BJ (cell line): ENCODE measurements at regions not wholly inside any gene's neighbourhood (a gene's known extent, or its start where the extent isn't known, plus 50 kb on each side); places are given as distances from the start of the nearest gene placed in this dataset.
"Not testable (repeated sequence)": the region's sequence is repeated elsewhere in the genome, so short reads cannot be mapped to it uniquely, and the experiment has no call there.

Experiments
- CTCF ChIA-PET: fragments of 350-600 bp; formaldehyde crosslinking; extraction: SDS; loops from one replicate; lab custom pipeline; 2021; ENCODE audit warnings: antibody characterized with exemption, inconsistent platforms; lab: Yijun Ruan, JAX
- POLR2A ChIA-PET: fragments of 300-600 bp; sonication (Branson Sonifier 250); formaldehyde crosslinking; extraction: SDS; loops from one replicate; lab custom pipeline; 2021; ENCODE audit warnings: antibody characterized with exemption; lab: Charles Lee
- DNase-seq: peaks from one replicate; pipeline ENCODE4 v3.0.0-alpha.2; 2011; ENCODE audit warnings: low read depth
- H3K27me3 ChIP-seq: 2 replicates; pipeline ENCODE4 v1.6.0; 2011; ENCODE audit warnings: low read length; ENCODE audit not compliant: control insufficient read depth, insufficient read depth
- H3K36me3 ChIP-seq: 2 replicates; pipeline ENCODE4 v1.5.1; 2011; ENCODE audit warnings: low read length; ENCODE audit not compliant: control insufficient read depth, insufficient read depth
- H3K4me3 ChIP-seq: 2 replicates; pipeline ENCODE4 v1.5.1; 2011; ENCODE audit warnings: low read depth, mild to moderate bottlenecking, control low read depth, low read length
- TF ChIP-seq, protein P1 (sequence below): IDR thresholded peaks from 2 replicates; pipeline ENCODE4 v1.5.1; 2011; ENCODE audit warnings: low read depth, mild to moderate bottlenecking, control low read depth, inconsistent platforms, low read length, moderate library complexity; ENCODE audit not compliant: insufficient read depth

DNA sequence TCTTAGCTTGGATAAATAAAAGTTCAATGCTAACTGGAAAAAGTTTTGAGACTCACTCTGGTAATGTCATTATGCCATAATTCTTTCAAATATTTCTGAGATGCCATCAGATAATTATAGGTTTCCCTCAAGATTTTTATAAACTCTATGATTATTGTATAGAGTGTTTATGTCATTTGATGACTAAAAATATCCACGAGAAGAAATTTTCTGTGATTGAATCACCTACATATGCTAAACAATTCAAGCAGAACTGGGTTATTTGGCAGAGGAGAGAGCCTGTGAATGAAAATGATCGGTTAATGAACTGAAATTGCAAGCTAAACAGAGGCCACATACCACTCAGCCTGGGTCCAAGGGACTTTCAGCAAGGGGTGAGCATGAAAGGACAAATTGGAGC is 92.6 kb upstream of the TSC22D1 start:
- TF ChIP-seq, protein P1, sequence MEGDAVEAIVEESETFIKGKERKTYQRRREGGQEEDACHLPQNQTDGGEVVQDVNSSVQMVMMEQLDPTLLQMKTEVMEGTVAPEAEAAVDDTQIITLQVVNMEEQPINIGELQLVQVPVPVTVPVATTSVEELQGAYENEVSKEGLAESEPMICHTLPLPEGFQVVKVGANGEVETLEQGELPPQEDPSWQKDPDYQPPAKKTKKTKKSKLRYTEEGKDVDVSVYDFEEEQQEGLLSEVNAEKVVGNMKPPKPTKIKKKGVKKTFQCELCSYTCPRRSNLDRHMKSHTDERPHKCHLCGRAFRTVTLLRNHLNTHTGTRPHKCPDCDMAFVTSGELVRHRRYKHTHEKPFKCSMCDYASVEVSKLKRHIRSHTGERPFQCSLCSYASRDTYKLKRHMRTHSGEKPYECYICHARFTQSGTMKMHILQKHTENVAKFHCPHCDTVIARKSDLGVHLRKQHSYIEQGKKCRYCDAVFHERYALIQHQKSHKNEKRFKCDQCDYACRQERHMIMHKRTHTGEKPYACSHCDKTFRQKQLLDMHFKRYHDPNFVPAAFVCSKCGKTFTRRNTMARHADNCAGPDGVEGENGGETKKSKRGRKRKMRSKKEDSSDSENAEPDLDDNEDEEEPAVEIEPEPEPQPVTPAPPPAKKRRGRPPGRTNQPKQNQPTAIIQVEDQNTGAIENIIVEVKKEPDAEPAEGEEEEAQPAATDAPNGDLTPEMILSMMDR = no peak
- CTCF ChIA-PET = interaction anchor here (0.6 kb wide), 1 partner anchor 58 kb away, joined by 3 read pairs; no protein-coding TSS in a partner anchor
- Histone ChIP-seq H3K36me3 (no peaks in the 10 kb centered on the region), H3K27me3 (no peaks in the 10 kb centered on the region), H3K4me3 (no peak overlapping the region)
- DNase-seq = no peak
- POLR2A ChIA-PET = no interaction called here

DNA sequence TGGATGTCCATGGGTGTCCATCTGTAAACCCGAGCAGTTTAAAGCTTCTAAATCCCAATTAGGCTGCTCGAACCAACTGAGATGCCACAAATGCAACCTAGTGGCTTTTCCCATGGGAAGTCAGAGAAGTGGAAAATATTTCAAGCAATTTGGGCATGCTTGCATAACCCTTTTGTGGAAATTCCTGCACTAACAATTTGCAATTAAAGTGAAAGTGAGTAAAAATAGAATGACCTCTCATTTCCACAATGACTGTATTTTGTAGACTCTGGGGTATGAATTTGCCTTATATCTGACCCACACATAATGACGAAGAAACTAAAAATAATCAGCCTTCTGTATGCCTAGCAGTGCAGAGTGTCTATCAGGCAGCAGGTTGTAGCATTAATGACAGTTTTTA is 91.8 kb upstream of the TSC22D1 start:
- Histone ChIP-seq H3K36me3 (no peaks in the 10 kb centered on the region), H3K4me3 (no peak overlapping the region), H3K27me3 (no peaks in the 10 kb centered on the region)
- TF ChIP-seq, protein P1 = no peak
- ChIA-PET POLR2A (no interaction called here), CTCF (interaction anchor here (0.6 to 1.3 kb wide), 4 partner anchors 57 to 197 kb away, joined by 3 to 5 read pairs (median 3); no protein-coding TSS in a partner anchor)
- DNase-seq = peak; percentile 41

DNA sequence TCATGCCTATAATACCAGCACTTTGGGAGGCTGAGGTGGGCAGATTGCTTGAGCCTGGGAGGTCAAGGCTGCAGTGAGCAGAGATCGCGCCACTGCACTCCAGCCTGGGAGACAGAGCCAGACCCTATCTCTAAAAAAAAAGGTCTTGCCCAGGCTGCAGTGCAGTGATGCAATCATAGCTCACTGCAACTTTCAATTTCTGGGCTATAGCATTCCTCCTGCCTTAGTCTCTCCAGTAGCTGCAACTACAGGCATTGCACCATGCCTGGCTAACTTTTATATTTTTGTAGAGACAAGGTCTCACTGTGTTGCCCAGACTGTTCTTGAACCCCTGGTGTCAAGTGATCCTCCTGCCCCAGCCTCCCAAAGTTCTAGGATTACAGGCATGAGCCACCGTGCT is 90.4 kb upstream of the TSC22D1 start:
- H3K4me3 ChIP-seq, H3K36me3 ChIP-seq, DNase-seq, H3K27me3 ChIP-seq: not testable (repeated sequence)
- POLR2A ChIA-PET = interaction anchor here (0.5 kb wide), 1 partner anchor 166 kb away, joined by 9 read pairs; no protein-coding TSS in a partner anchor
- CTCF ChIA-PET = interaction anchor here (1.1 to 1.3 kb wide), 2 partner anchors 92 to 185 kb away, joined by 3 to 5 read pairs; no protein-coding TSS in a partner anchor

DNA sequence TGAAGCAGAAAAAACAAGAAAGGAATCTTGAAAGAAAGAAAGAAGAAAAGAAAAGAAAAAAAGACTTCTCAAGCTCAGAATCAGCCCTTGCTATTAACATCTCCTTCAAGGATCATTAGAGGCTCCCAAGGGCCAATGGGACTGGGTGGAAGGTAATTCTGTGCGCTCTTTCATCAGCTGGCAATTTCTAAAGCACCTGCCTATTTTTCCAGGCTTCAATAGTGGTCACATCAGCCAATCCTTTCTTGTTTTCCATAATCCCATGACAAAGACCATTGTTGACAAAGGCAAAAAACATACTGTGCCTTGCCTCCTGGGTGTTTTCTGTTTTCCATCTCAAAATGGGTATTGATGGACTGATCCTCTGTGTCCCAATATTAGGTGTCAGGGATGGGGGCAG is 88.2 kb upstream of the TSC22D1 start:
- Histone ChIP-seq H3K36me3 (no peaks in the 10 kb centered on the region), H3K27me3 (no peaks in the 10 kb centered on the region), H3K4me3 (no peak overlapping the region)
- DNase-seq = no peak
- TF ChIP-seq, protein P1 = no peak
- POLR2A ChIA-PET = no interaction called here
- CTCF ChIA-PET = interaction anchor here (1.7 kb wide), 1 partner anchor 17 kb away, joined by 4 read pairs; no protein-coding TSS in a partner anchor

DNA sequence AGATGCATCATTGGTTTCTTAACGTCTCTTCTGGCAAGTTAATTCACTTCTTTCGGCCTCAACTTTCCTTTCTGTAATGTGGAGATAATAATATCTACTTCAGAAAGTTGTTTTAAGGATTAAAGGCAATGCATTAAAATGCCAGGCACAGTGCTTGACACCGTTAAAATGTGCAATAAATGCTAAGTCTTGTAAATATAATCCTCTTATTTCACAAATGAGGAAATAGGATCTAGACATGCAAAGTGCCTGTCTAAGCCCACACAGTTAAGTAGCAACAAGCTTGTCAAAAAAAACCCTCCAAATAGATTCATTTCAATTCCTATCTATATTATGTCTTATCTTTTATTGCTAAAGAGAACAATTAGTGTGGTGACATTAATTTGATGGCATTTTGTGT is 86.4 kb upstream of the TSC22D1 start:
- ChIA-PET POLR2A (no interaction called here), CTCF (interaction anchor here (0.6 kb wide), 1 partner anchor 15 kb away, joined by 3 read pairs; no protein-coding TSS in a partner anchor)
- TF ChIP-seq, protein P1 = no peak
- Histone ChIP-seq H3K4me3 (no peak overlapping the region), H3K27me3 (no peaks in the 10 kb centered on the region), H3K36me3 (no peaks in the 10 kb centered on the region)
- DNase-seq = no peak

DNA sequence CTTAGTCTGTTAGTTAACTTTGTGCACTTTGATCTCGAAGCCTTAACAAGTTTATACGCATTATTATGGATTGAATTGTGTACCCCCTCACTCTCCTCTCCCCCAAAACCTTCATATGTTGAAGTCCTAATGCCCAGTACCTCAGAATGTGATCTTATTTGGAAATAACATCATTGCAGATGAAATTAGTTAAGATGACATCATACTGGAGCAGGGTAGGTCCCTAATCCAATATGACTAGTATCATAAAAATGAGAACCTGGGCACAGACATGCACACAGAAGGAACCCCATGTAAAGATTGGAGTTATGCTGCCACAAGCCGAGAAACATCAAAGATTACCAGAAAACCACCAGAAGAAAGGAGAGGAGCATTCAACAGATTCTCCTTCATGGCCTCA is 85.8 kb upstream of the TSC22D1 start:
- H3K36me3 ChIP-seq = no peaks in the 10 kb centered on the region
- DNase-seq = no peak
- ChIA-PET CTCF (interaction anchor here (0.6 kb wide), 1 partner anchor 14 kb away, joined by 3 read pairs; no protein-coding TSS in a partner anchor), POLR2A (no interaction called here)
- no peaks in the 10 kb centered on the region for H3K27me3 ChIP-seq
- TF ChIP-seq, protein P1 = no peak
- H3K4me3 ChIP-seq = no peak overlapping the region
